Stomach (tissue), 4 donors: ENCODE measurements at regions not wholly inside any gene's neighbourhood (a gene's known extent, or its start where the extent isn't known, plus 50 kb on each side); places are given as distances from the start of the nearest gene placed in this dataset.

Experiments
- EP300 ChIP-seq: sonication (generic); formaldehyde crosslinking; IDR thresholded peaks from one replicate; pipeline ENCODE4 v1.6.1; 2017; ENCODE audit warnings: antibody characterized with exemption
- POLR2A ChIP-seq, 4 donors: fragments of 450-650 bp; IDR thresholded peaks; one replicate each; pipeline ENCODE4 v1.6.1; 2016; ENCODE audit warnings: antibody characterized with exemption in 4 of 4, control low read depth in 2 of 4, mild to moderate bottlenecking in 1 of 4, moderate library complexity in 1 of 4
- POLR2AphosphoS5 ChIP-seq, 3 donors: sonication (generic); formaldehyde crosslinking; IDR thresholded peaks; one replicate each; pipeline ENCODE4 v1.6.1; 2016; ENCODE audit warnings: antibody characterized with exemption in 3 of 3
- TF ChIP-seq, protein P1 (sequence below), 7 experiments: fragments of 450-650 bp in 4 of 7; fragments of 200-600 bp in 3 of 7; sonication (generic) in 3 of 7; IDR thresholded peaks; one replicate each; pipeline ENCODE4 v1.5.1; 2016 to 2019; ENCODE audit warnings: antibody characterized with exemption in 7 of 7, control low read depth in 2 of 7, mild to moderate bottlenecking in 1 of 7

DNA sequence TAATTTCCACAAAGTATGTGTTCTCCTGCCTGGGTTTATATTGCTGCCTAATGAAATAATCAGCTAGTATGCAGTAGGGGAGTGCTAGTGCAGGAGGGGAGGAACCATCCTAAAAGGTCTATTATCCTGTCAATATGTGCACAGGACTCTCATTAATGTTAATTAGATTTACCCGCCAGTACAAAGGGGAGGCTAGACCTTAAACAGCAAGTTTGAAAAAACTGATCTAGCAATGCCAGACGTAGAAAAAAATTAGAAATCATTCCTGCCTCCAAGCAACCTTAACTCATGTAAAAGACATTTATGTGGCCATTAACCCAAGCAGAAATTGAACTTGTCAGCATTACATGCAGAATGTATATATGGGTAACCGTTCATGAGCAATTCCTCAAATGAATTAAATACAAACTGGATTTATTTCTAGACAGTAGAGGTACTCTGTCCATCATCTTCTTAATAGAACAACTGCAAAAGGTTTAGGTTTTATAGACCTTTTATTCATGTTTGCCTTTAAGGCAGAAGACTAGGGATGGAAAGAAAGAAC, 294.3 kb upstream of the TENM3 start:
- TF ChIP-seq, protein P1, sequence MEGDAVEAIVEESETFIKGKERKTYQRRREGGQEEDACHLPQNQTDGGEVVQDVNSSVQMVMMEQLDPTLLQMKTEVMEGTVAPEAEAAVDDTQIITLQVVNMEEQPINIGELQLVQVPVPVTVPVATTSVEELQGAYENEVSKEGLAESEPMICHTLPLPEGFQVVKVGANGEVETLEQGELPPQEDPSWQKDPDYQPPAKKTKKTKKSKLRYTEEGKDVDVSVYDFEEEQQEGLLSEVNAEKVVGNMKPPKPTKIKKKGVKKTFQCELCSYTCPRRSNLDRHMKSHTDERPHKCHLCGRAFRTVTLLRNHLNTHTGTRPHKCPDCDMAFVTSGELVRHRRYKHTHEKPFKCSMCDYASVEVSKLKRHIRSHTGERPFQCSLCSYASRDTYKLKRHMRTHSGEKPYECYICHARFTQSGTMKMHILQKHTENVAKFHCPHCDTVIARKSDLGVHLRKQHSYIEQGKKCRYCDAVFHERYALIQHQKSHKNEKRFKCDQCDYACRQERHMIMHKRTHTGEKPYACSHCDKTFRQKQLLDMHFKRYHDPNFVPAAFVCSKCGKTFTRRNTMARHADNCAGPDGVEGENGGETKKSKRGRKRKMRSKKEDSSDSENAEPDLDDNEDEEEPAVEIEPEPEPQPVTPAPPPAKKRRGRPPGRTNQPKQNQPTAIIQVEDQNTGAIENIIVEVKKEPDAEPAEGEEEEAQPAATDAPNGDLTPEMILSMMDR (IDR thresholded peaks at IDR 0.05) = no peak
- no peak for TF ChIP-seq POLR2A (IDR thresholded peaks at IDR 0.05)
- no peak for TF ChIP-seq POLR2AphosphoS5 (IDR thresholded peaks at IDR 0.05)
- no peak for TF ChIP-seq EP300
